AG20443 (cell line): ENCODE measurements at regions not wholly inside any gene's neighbourhood (a gene's known extent, or its start where the extent isn't known, plus 50 kb on each side); places are given as distances from the start of the nearest gene placed in this dataset.

Experiments
- DNase-seq: peaks from one replicate; pipeline ENCODE4 v3.0.0; 2012; ENCODE audit warnings: low spot score, mixed read lengths

- DNase-seq, result no peak
Measured at GRCh38 chr6:134739299-134740026, 210.4 kb downstream of the ALDH8A1 start.

GRCh38 chr6:134738211-134738885, 211.6 kb downstream of the ALDH8A1 start:
- no peak for DNase-seq

GRCh38 chr6:134735461-134735860, 214.4 kb downstream of the ALDH8A1 start:
- no peak for DNase-seq

DNA sequence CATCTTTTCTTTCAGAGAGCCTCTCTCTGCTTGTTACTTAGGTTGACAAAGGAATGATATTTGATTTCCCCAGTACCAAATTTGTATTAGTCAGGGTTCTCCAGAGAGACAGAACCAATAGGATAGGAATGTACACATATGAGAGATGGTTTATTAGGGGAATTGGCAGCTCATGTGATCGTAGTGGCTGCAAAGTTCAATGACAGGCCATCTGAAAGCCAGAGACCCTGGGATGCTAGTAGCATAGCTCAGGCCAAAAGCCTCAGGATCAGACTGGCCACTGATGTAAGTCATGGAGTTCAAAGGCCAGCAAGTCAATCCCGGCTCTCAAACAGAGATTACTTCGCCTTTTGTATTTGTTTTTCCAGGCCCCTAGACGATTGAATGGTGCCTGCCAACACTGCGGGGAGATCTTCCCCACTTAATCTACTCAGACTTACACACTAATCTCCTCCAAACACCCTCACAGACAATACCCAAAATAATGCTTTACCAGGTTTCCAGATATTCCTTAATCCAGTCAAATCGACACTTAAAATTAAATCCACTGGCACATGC, 215.5 kb downstream of the ALDH8A1 start:
- no peak for DNase-seq

- DNase-seq, result no peak
Measured at GRCh38 chr6:134733801-134734200, 216.1 kb downstream of the ALDH8A1 start.

- DNase-seq, result peak; percentile 40
Measured at GRCh38 chr6:134732763-134733162, 217.1 kb downstream of the ALDH8A1 start.

GRCh38 chr6:134731615-134732014, 218.3 kb downstream of the ALDH8A1 start:
- no peak for DNase-seq

GRCh38 chr6:134730013-134730412, 219.9 kb downstream of the ALDH8A1 start:
- no peak for DNase-seq

GRCh38 chr6:134729561-134729960, 220.3 kb downstream of the ALDH8A1 start:
- no peak for DNase-seq

- no peak for DNase-seq
Measured at GRCh38 chr6:134727081-134727480, 222.8 kb downstream of the ALDH8A1 start.

DNA sequence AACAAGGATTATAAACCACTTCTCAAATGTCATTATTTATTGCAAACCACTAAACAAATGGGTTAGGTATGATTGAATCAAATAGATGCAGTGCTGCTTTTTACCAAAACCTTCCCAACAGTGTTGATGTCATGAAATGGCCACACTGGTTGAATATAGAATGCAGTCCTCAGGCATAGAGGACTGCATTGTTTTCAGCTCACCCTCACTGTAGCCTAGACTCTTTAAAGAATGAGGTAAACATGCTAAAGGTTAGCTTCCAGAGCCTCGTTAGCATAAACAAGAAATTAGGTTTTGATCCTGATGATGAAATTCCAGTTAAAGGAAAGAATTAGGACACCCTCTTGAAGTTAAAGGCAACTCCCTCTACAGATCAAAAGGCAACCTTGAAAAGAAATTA, 224.3 kb downstream of the ALDH8A1 start:
- DNase-seq, result no peak

- no peak for DNase-seq
Measured at GRCh38 chr6:134724771-134725340, 225.0 kb downstream of the ALDH8A1 start.

GRCh38 chr6:134723081-134723871, 226.6 kb downstream of the ALDH8A1 start:
- no peak for DNase-seq

- DNase-seq, result peak; percentile 23
Measured at GRCh38 chr6:134722200-134722870, 227.6 kb downstream of the ALDH8A1 start.

- DNase-seq, result no peak
Measured at GRCh38 chr6:134721060-134721405, 228.9 kb downstream of the ALDH8A1 start.

- DNase-seq, result peak; percentile 14
Measured at GRCh38 chr6:134720353-134721059, 229.4 kb downstream of the ALDH8A1 start.

- peak; percentile 11 for DNase-seq
Measured at GRCh38 chr6:134719911-134720310, 230.0 kb downstream of the ALDH8A1 start.

GRCh38 chr6:134719286-134719685, 230.6 kb downstream of the ALDH8A1 start:
- no peak for DNase-seq

GRCh38 chr6:134714679-134715078, 235.2 kb downstream of the ALDH8A1 start:
- DNase-seq, result no peak

DNA sequence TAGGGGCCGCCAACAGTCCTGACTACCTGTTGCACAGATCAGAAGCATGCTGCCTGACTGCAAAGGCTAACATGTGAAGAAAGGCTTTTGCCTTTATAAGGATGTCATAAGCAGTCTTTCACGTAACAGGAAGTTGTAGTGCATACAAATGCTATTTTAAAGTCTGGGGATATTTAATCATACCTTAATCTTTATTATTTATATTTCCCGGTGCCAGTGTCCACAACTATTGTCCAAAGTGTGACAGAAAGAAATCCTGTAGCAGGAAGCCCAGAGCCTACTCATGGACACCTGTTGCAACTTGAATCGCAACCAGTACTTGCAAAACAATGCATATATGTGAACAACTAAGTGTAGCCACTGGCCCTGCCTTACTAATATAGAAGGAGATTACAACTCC, 235.8 kb downstream of the ALDH8A1 start:
- DNase-seq, result no peak

GRCh38 chr6:134712311-134712710, 237.6 kb downstream of the ALDH8A1 start:
- no peak for DNase-seq
